ENCODE measurements at regions not wholly inside any gene's neighbourhood (a gene's known extent, or its start where the extent isn't known, plus 50 kb on each side); places are given as distances from the start of the nearest gene placed in this dataset.

- no peaks in the 10 kb centered on the region for H3K4me1 ChIP-seq (ENCODE audit: insufficient read depth, low read length, severe bottlenecking)
- H3K27me3 ChIP-seq (ENCODE audit: insufficient read depth, low read length): no peaks in the 10 kb centered on the region
- no peaks in the 10 kb centered on the region for H3K79me2 ChIP-seq (ENCODE audit: insufficient read depth, low read length)
- H4K20me1 ChIP-seq (ENCODE audit: insufficient read depth, low read length): no peaks in the 10 kb centered on the region
- no peaks in the 10 kb centered on the region for H3K36me3 ChIP-seq (ENCODE audit: insufficient read depth, low read length)
- H3K9ac ChIP-seq (ENCODE audit: low read length): no peak overlapping the region
- no peak overlapping the region for H3K27ac ChIP-seq (ENCODE audit: low read depth, low read length, poor library complexity, severe bottlenecking)
- TF ChIP-seq EZH2 (IDR thresholded peaks at IDR 0.05; ENCODE audit: borderline replicate concordance, low read length) (no peak), CTCF (IDR thresholded peaks at IDR 0.05; ENCODE audit: low read length) (no peak)
- no peaks in the 10 kb centered on the region for H3K9me3 ChIP-seq (ENCODE audit: low read length)
- H3K4me3 ChIP-seq (ENCODE audit: low read depth, low read length, poor library complexity, severe bottlenecking): no peak overlapping the region
- H2AFZ ChIP-seq (ENCODE audit: low read length): no peak overlapping the region
- H3F3A ChIP-seq (ENCODE audit: insufficient read depth, low read length): no peaks in the 10 kb centered on the region
- H3K4me2 ChIP-seq (ENCODE audit: low read length): no peak overlapping the region
- H3K9me2 ChIP-seq (ENCODE audit: low read depth, low read length): no peaks in the 10 kb centered on the region
Measured at GRCh38 chr13:106122234-106122633, 413.2 kb downstream of the EFNB2 start.

- Histone ChIP-seq H3K27ac (ENCODE audit: low read depth, low read length, poor library complexity, severe bottlenecking) (no peak overlapping the region), H3K9me3 (ENCODE audit: low read length) (no peaks in the 10 kb centered on the region), H3K4me2 (ENCODE audit: low read length) (no peak overlapping the region), H4K20me1 (ENCODE audit: insufficient read depth, low read length) (no peaks in the 10 kb centered on the region), H3K9me2 (ENCODE audit: low read depth, low read length) (no peaks in the 10 kb centered on the region), H3K4me1 (ENCODE audit: insufficient read depth, low read length, severe bottlenecking) (no peaks in the 10 kb centered on the region), H3K4me3 (ENCODE audit: low read depth, low read length, poor library complexity, severe bottlenecking) (no peak overlapping the region), H3K36me3 (ENCODE audit: insufficient read depth, low read length) (no peaks in the 10 kb centered on the region), H3K79me2 (ENCODE audit: insufficient read depth, low read length) (no peaks in the 10 kb centered on the region), H3K9ac (ENCODE audit: low read length) (no peak overlapping the region), H2AFZ (ENCODE audit: low read length) (no peak overlapping the region), H3K27me3 (ENCODE audit: insufficient read depth, low read length) (no peaks in the 10 kb centered on the region), H3F3A (ENCODE audit: insufficient read depth, low read length) (no peaks in the 10 kb centered on the region)
- no peak for TF ChIP-seq EZH2 (IDR thresholded peaks at IDR 0.05; ENCODE audit: borderline replicate concordance, low read length)
Measured at GRCh38 chr13:106121173-106121754, 414.2 kb downstream of the EFNB2 start.

- Histone ChIP-seq H4K20me1 (ENCODE audit: insufficient read depth, low read length) (no peaks in the 10 kb centered on the region), H3K9ac (ENCODE audit: low read length) (no peak overlapping the region), H3K9me2 (ENCODE audit: low read depth, low read length) (no peaks in the 10 kb centered on the region), H3K4me1 (ENCODE audit: insufficient read depth, low read length, severe bottlenecking) (no peaks in the 10 kb centered on the region), H3K4me2 (ENCODE audit: low read length) (no peak overlapping the region), H3K4me3 (ENCODE audit: low read depth, low read length, poor library complexity, severe bottlenecking) (no peak overlapping the region), H3K79me2 (ENCODE audit: insufficient read depth, low read length) (no peaks in the 10 kb centered on the region), H3K9me3 (ENCODE audit: low read length) (no peaks in the 10 kb centered on the region), H3K27ac (ENCODE audit: low read depth, low read length, poor library complexity, severe bottlenecking) (no peak overlapping the region), H3F3A (ENCODE audit: insufficient read depth, low read length) (no peaks in the 10 kb centered on the region), H3K36me3 (ENCODE audit: insufficient read depth, low read length) (no peaks in the 10 kb centered on the region), H2AFZ (ENCODE audit: low read length) (no peak overlapping the region), H3K27me3 (ENCODE audit: insufficient read depth, low read length) (no peaks in the 10 kb centered on the region)
- TF ChIP-seq CTCF (IDR thresholded peaks at IDR 0.05; ENCODE audit: low read length): no peak
- TF ChIP-seq EZH2 (IDR thresholded peaks at IDR 0.05; ENCODE audit: borderline replicate concordance, low read length): no peak
Measured at GRCh38 chr13:106118996-106119395, 416.5 kb downstream of the EFNB2 start.

GRCh38 chr13:106118050-106118449 is 417.4 kb downstream of the EFNB2 start:
- Histone ChIP-seq H3K4me3 (ENCODE audit: low read depth, low read length, poor library complexity, severe bottlenecking) (no peak overlapping the region), H3K9me2 (ENCODE audit: low read depth, low read length) (no peaks in the 10 kb centered on the region), H3K27me3 (ENCODE audit: insufficient read depth, low read length) (no peaks in the 10 kb centered on the region), H3K27ac (ENCODE audit: low read depth, low read length, poor library complexity, severe bottlenecking) (no peak overlapping the region), H3K9ac (ENCODE audit: low read length) (no peak overlapping the region), H3K4me2 (ENCODE audit: low read length) (no peak overlapping the region), H3K4me1 (ENCODE audit: insufficient read depth, low read length, severe bottlenecking) (no peaks in the 10 kb centered on the region), H2AFZ (ENCODE audit: low read length) (no peak overlapping the region), H3F3A (ENCODE audit: insufficient read depth, low read length) (no peaks in the 10 kb centered on the region), H3K79me2 (ENCODE audit: insufficient read depth, low read length) (no peaks in the 10 kb centered on the region), H4K20me1 (ENCODE audit: insufficient read depth, low read length) (no peaks in the 10 kb centered on the region), H3K36me3 (ENCODE audit: insufficient read depth, low read length) (no peaks in the 10 kb centered on the region), H3K9me3 (ENCODE audit: low read length) (no peaks in the 10 kb centered on the region)
- TF ChIP-seq CTCF (IDR thresholded peaks at IDR 0.05; ENCODE audit: low read length) (no peak), EZH2 (IDR thresholded peaks at IDR 0.05; ENCODE audit: borderline replicate concordance, low read length) (no peak)
